ENCODE measurements at regions not wholly inside any gene's neighbourhood (a gene's known extent, or its start where the extent isn't known, plus 50 kb on each side); places are given as distances from the start of the nearest gene placed in this dataset.
A peak's percentile ranks its signal among the peaks of the same experiment; 100 is the strongest.
"Not testable (repeated sequence)": the region's sequence is repeated elsewhere in the genome, so short reads cannot be mapped to it uniquely, and the experiment has no call there.

DNA sequence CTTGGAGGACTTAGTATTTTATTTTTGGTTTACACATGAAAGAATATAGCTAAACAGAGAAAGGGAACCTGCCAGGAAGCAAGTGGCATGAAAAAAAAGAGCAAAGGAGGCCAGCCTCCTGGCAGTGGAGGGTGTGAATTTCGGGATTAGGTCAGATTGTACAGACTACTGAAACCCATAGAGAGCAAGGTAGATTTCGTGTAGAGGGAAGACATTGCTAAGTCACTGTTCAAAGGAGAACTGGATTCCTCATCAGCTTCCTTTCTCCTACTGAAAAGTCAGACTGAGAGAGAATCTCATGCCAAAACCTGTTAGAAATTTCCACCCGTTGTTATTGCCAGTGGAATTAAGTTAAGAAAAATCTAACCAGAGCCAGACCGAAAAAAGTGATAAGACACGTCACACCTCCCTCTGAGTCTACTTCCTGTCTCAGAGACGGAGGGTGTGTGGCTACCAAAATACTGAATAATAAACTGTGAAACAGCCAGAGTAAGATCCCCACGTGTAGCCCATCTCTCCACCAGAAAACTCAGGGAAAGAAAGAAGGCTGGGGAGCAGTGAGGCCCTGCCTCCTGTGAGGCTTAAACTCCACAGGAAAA is 118.8 kb downstream of the SKIDA1 start:
- no peak for DNase-seq (ENCODE audit: low spot score)
- FAIRE-seq, result no peak

DNA sequence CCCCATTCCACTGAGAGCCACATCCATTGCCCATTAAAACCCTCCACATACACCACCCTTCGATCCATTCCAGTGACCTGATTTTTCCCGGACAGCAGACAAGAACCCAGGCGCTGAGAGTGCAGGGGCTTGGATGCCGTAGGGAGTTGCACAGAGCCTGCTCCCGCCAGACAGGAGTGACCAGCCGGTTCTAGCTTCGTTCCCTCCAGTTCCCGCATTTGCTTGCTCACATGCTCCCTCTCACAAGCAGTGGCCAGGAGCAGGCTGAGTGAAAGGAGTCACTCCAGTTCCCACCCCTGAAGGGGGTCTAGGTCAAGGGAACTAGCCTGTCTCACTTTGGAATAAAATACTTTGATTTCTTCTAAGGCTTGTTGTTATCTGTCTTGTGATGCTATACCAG is 119.5 kb downstream of the SKIDA1 start:
- no peak for FAIRE-seq

DNA sequence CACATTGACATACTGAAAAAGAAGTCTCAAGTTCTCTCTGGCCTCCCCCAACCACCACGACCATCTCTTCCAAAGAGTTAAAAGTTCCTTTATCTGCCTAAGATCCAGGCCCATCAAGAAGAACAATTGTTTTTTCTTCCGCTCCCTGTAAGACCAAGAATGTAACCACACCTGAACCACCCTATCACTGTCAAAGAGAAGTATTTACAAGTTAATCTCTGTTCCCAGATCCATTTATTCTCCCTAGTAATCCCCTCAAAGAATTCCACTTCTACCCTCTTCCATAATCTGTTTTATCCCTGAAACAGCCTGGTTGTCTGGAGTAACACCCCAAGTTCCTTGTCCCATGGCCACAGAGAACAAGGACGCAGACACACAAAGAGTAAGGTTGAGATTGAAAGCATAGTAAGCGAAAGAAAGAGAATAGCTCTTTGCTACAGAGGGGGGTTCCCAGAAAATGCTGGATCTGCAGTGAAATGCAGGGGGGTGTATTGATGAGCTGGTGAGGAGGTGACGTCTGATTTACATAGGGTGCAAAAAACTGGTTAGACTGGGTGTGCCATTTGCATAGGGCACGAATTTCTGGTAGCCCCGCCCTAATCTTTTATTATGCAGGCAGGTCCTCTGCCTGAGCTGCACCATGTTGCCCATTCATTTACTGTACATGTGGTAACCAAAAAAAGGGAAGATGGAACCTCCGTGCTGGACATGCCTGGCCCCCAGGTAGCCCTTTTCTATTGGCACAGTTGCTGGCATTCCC is 122.0 kb downstream of the SKIDA1 start:
- DNase-seq (ENCODE audit: low spot score), result no peak

More for the DNA sequence above, 119.5 kb downstream of the SKIDA1 start:
- no peak for DNase-seq (ENCODE audit: low spot score)

DNA sequence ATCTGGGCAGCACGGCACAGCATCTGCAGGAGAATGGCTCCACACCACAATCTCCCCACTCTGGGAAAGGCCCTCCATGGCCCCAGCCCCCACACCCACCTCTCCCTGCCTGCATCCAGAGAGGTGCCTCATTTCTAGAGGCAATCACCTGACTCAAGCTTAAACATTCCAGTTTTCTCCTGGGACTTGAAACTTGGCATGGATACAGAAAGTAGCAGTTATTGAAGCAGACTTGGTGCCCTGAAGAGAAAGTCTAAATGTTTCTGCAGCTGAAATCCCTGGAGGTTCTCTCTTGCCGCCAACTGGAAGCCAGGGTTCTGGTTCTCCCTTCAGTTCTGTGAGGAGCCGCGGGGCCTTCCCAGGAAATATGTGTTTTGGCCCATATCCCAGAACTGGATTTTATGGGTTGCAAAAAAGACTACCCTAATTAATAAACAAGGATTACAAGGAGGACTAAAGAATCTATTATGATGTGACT is 122.8 kb downstream of the SKIDA1 start:
- no peak for FAIRE-seq
- DNase-seq (ENCODE audit: low spot score), result peak; percentile 57

More for the DNA sequence above, 122.0 kb downstream of the SKIDA1 start:
- no peak for FAIRE-seq

DNA sequence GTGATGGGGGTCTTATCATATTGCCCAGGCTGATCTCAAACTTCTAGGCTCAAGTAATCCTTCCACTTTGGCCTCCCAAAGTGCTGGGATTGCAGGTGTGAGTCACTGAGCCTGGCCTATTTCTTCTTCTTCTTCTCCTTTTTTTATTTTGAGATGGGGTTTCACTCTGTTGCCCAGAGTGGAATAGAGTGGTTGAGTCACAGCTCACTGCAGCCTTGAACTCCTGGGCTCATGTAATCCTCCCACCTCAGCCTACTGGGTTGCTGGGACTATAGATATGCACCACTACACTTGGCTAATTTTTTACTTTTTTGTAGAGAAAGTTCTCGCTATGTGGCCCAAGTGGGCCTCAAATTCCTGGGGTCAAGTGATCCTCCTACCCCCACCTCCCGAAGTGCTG is 124.3 kb downstream of the SKIDA1 start:
- DNase-seq (ENCODE audit: low spot score), result no peak
- FAIRE-seq, result no peak

DNA sequence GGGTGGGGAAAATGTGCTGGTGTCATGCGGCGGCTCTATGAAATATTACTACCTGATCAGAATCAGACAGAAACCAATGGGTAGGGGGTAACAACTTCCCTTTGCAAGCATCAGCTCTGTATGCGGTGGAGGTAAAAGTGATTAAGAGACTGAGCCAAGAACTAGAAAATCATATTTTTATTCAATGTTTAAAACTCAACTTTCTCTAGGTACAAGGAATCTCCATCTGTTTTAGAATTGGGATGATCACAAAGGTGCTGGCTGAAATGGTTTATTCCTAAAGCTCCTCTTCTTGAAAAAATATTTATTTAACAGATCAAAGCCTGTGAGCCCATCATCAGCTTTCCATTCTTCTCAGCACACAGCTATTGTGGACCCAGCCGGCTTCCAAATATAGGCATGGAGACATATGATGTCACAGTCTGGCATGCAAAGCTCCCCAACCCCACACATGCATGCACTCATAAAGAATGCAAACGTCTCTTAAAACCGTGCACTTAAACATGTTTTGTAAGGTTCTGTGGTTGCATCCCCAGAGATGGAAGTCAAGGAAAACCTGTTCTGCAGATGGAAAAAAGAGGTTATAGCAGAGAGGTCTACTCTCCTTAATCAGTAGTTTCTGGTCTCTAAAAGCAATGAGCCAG is 126.0 kb downstream of the SKIDA1 start:
- FAIRE-seq (no peak), DNase-seq (ENCODE audit: low spot score) (peak; percentile 66)

DNA sequence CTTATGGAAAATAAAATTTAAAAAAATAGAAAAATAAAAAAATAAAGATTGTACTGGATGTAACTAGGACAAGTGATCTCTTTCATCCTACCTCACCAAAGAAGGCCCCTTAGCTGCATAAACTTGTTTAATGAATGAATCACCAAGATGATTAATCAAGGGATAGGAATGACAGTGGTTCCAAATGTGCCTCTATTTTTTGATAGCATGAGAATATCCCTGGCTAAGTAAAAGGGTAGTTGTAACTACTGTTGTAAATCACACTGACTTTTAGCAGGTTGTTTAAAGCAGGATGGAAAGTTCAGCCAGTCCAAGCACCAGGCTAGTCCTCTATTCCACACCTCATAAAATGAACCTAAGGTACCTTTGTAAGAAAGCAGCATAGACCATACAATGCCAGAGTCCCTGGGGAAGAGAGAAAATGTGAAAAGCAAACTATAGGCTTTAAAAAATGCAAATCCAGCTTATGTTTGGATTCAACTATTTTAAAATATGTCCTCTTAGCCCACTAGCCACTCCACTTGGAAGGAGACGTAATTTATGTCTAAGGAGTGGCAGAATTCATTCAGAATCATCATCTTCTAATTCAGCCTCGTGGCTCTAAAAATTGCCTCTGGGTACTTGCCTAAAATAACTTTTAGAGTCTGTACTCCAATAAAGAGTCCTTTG is 126.8 kb downstream of the SKIDA1 start:
- no peak for FAIRE-seq
- DNase-seq (ENCODE audit: low spot score), result peak; percentile 56

DNA sequence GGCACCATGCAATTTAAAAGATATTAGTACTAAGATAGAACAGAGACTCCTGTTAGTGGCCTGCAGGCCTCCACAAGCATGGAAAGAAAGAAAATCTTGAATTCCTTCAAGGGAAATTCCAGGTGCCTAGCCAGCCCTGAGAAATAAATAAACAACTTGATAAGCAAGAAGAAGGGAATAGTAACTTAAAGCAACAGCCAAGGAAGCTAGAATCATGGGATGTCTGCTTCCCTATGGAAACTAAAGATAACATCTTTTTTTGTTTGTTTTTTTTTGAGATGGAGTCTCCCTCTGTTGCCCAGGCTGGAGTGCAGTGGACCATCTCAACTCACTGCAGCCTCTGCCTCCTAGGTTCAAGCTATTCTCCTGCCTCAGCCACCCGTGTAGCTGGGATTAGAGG is 128.6 kb downstream of the SKIDA1 start:
- FAIRE-seq (no peak), DNase-seq (ENCODE audit: low spot score) (no peak)

DNA sequence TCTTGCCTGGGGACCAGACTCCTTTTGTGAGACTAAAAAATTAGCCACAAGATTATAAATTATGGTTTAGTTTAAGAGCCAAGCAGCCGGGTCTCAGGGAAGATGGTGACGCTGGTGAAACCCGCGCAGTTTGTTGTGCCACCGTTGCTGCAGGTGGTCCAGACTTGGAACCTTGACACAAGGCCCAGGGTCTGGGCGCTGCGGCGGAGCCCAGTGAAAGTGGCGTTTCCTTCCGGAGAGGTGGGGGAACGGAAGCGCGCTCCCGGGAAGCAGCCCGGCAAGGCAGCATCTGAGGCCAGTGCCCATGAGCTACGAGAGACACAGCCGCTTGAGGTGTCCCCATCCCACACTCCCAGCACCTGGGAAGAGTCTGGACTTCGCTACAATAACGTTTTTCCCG is 131.6 kb downstream of the SKIDA1 start:
- DNase-seq (ENCODE audit: low spot score) (no peak), FAIRE-seq (no peak)

DNA sequence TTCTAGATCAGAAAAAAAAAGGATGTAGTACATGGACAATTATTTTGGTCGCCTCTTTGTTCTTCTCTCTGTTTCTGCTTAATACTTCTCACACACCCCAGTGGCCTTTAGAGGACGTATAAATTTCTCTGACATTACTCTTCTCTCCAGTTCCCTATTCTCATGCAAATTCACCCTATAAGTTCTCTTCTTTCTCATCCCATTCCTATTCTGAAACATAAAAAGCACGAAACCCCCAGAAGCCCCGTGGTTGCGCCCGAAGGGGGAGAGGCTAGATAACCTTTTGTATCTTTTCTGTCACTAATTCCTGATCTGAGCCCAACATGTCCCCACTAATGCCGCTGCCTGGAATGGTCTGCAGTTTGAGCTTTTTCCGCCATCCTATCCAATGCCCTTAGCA is 136.9 kb downstream of the SKIDA1 start:
- DNase-seq (ENCODE audit: low spot score) (no peak), FAIRE-seq (no peak)

DNA sequence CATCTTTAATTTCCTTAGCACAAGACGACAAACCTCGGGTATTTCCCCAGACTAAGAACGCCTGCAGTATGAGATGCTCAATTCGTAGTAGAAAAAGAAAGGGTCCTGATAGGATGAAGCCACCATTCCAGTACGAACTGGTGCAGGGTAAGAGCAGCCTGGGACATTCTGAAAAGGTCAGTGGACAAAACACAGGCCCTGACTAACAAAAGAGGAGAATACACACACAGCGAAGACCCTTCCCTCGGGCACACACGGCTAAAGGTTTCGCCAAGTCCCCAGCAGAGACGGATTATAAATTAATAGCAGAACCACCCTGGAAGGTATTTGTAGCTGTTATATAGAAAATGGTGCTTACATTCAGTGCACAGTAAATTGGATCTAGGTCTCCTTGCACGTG is 137.6 kb downstream of the SKIDA1 start:
- DNase-seq (ENCODE audit: low spot score), result no peak
- no peak for FAIRE-seq

DNA sequence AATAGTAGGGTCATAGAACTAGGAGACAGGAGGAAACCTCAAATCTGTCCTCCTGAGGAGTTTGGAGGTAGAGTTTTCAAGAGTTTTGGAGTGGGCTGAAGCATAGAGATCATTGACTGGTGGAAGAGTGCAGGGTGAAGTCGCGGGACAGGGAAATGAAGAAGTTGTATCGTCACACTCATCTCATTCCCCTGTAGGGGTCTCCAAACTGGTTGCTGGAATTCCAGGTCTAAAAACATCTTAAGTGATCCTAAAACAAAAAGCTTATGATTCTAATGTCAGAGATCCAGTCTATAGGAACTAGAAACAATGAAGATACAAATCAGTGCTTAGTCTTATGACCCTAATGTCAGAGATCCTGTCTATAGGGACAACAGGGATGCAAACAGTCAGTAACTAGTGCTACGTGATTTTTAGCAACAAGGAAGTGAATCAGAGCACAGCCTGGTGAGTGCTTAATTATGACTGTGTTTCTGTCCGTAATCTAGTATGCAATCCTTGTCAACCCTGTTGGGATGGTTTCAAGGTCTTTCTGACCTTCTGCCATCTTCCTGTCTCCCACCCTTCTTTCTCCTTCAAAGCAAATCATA is 139.4 kb downstream of the SKIDA1 start:
- DNase-seq (ENCODE audit: low spot score) (no peak), FAIRE-seq (no peak)

DNA sequence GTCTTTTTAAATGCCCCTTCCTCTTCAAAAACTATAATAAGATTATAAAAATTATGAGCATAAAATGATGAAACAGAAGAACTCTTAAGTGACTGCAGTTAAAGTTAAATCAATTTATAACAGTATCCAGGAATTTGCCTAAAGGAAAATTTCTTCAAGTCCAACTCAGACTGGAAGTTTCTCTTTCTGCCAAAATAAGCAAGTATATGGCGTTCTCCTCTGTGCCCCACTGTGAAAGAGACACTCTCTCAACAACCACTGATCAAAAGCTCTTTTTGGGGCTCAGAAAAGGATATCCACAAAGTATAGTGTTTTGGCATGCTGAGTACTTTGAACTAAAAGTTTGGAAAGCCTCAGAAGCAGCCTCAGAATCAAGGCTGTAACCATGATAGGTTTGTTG is 139.9 kb downstream of the SKIDA1 start:
- no peak for FAIRE-seq
- no peak for DNase-seq (ENCODE audit: low spot score)

DNA sequence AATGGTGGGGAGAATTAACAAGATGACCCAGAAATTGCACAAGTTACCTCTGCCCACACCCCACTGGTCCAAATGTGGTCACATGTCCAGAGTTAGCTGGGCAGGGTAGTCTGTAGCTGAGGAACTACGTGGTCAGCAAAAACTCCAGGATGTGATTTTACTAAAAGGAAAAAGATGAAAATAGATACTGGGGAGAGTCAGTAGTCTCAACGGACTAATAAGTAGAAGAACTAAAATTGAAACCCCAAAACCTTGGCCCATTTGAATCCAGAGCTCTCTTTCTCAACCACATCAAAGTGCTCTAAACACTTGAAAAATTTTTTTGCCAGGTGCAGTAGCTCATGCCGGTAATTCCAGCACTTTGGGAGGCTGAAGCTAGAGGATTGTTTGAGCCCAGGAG is 146.3 kb downstream of the SKIDA1 start:
- DNase-seq (ENCODE audit: low spot score), result no peak
- no peak for FAIRE-seq

DNA sequence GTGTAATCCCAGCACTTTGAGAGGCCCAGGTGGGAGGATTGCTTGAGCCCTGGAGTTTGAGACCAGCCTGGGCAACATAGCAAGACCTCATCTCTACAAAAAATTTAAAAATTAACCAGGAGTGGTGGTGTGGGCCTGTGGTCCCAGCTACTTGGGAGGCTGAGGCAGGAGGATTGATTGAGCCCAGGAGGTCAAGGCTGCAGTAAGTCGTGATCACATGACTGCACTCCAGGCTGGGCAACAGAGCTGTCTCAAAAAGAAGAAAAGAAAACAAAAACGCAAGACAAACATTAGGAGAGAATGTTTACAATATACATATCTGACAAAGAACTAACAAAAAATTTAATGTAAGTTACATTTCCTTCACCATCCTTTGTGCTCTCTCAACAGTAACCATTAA is 150.2 kb downstream of the SKIDA1 start:
- not testable (repeated sequence) for FAIRE-seq

DNA sequence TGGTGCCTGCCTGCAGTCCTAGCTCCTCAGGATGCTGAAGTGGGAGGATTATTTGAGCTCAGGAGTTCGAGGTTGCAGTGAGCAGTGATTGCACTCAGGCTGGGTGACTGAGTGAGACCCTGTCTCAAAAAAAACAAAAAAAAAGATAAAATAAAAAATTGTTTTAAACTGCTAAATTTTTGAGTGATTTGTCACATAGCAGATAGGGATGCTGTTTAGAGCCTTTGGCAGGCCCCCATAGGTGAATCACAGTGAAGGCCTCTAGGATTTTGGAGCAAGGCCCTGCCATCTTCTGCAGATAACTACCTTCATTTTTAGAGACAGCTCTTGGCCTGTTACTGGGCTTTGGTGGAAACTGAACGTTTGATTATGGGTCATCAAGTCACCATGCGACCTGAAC is 151.6 kb downstream of the SKIDA1 start:
- not testable (repeated sequence) for DNase-seq (ENCODE audit: low spot score); FAIRE-seq

More for the DNA sequence above, 150.2 kb downstream of the SKIDA1 start:
- not testable (repeated sequence) for DNase-seq (ENCODE audit: low spot score)

DNA sequence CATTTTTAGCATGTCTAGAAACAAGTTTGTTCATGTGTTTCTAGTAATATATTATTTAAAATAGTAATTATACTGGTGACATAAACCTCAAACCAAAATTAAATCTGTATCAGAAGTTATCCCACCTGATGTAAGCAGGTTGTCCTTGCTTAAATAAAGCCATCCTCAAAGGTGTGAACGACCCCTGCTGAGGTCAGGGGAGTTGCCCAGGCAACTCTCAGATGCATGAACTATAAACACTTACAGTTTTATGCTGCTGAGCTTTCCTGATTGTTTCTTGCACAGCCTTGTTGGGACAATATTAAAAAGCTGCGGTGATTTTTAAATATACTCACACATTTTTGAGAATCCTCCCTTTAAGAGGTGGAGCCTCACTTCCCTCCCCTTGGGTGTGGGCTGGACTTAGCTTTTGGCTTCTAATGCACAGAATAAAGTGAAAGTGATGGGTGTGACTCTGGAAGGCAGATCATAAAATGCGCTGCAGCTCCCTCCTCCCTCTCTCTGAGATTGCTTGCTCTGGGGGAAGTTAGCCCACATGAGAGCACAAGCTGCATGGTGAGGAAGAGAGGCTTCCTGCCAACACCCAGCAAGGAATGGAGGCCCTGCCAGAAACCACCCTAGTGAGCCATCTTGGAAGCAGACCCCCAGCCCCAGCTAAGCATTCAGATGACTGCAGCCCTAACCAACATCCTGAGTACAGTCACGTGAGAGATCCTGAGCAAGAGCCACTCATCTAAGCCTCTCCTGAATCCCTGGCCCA is 152.7 kb downstream of the SKIDA1 start:
- DNase-seq (ENCODE audit: low spot score) (peak; percentile 75), FAIRE-seq (peak; percentile 68)

DNA sequence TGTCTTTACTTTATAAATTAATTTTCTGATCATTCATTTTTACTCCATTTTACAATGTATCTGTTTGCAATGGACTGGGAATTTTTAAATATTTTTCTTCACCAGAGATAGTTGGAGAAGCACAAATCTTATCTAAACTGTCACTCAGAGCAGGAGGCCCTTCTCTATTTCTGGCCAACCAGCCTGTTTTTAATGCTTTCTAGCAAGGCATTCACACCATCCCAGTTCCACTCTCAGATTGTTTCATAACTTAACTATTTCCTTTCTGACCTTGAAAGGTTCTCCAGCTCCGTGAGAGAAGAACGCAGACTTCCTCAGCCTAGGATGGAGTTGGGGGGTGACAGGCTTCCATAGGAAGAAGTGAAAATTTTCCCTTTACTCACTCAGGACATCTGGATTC is 155.8 kb downstream of the SKIDA1 start:
- DNase-seq (ENCODE audit: low spot score) (no peak), FAIRE-seq (no peak)

DNA sequence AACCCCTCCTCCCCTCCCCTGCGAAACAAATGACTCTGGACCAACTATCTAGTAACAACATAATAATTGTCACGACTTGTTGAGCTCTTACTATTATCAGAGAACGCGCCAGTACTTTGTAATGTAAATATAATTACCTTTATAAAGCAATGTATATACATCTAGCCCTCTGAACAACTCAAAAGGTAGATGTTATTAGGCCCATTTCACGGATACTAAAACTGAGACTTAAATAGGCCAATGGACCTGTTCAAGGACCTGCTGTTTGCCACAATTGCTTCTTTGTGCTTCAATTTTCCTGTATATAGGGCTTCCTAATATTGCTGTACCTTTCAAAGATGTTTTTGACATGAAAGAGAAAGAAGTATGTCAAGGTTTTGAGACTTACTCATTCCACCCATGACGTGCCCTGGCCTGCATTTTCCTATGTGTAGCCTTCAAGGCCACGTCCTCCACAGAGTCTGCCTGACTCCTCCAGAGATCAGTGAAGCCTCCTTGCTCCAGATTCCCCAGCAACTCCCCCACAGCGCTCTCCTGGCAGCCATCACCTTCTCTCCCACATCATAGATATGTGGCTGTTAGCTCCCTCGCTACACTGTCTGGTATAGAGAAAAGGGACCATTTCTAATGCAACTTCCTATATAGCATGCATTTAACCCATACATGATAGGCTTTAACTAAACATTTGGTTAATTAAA is 156.6 kb downstream of the SKIDA1 start:
- DNase-seq (ENCODE audit: low spot score) (no peak), FAIRE-seq (no peak)

DNA sequence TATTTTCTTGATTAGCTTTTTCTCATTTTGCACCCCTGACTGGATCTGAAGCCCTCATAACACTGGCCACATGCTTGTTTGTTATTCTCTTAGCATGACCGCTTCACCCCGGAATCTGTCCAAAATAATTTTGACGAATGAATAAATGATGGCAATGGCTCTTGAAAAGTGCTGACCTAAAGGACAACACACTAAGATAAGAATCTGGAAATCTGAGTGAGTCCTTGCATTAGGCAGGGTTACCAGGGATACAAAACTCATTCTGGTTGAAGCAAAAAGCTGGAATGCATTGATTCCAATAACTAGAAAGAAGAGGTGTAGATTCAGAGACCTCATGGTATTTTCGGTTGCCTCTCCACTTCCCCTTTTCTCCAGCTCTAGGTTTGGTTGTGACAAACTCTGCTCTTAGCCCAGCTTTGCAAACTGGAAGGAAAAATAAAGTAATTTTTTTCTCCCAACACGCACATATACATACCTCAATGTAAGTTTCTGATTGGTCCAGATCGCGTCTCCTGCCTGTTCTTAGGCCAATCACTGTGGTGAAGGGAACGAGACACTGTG is 157.4 kb downstream of the SKIDA1 start:
- no peak for FAIRE-seq
- DNase-seq (ENCODE audit: low spot score), result no peak

Data from urothelium cell line (cell line).